Activated B cell treated with CpG ODN at 0.5 μM for 24 hours (primary cell): ENCODE measurements at regions not wholly inside any gene's neighbourhood (a gene's known extent, or its start where the extent isn't known, plus 50 kb on each side); places are given as distances from the start of the nearest gene placed in this dataset.
"Not testable (repeated sequence)": the region's sequence is repeated elsewhere in the genome, so short reads cannot be mapped to it uniquely, and the experiment has no call there.

Source experiments
- ATAC-seq: fragments of 200-7000 bp; cut with Tn5 transposase; one replicate; pipeline ENCODE4 v1.10.0; 2021; ENCODE audit warnings: low read depth, mild to moderate bottlenecking, moderate library complexity
- CTCF ChIA-PET: fragments of 350-600 bp; sonication (Branson Sonifier 250); formaldehyde crosslinking; loops from one replicate; lab custom pipeline; 2021; ENCODE audit warnings: antibody characterized with exemption; lab: Charles Lee
- POLR2A ChIA-PET: fragments of 350-600 bp; sonication (Branson Sonifier 250); formaldehyde crosslinking; loops from one replicate; lab custom pipeline; 2021; ENCODE audit warnings: antibody characterized with exemption; lab: Charles Lee
- DNase-seq: peaks from one replicate; pipeline ENCODE4 v3.0.0; 2022
- H3K27ac Mint-ChIP-seq: one replicate; pipeline ENCODE4 v1.8.0; 2020; ENCODE audit warnings: mixed read lengths
- H3K27me3 Mint-ChIP-seq: one replicate; pipeline ENCODE4 v1.8.0; 2021; ENCODE audit warnings: mixed read lengths
- H3K36me3 Mint-ChIP-seq: one replicate; pipeline ENCODE4 v1.8.0; 2021; ENCODE audit warnings: low read depth, mixed read lengths
- H3K4me1 Mint-ChIP-seq: one replicate; pipeline ENCODE4 v1.8.0; 2021; ENCODE audit warnings: mixed read lengths
- H3K4me3 Mint-ChIP-seq: one replicate; pipeline ENCODE4 v1.8.0; 2020; ENCODE audit warnings: mild to moderate bottlenecking, mixed read lengths
- H3K9me3 Mint-ChIP-seq: one replicate; pipeline ENCODE4 v1.8.0; 2020; ENCODE audit warnings: mixed read lengths
- intact Hi-C: fragments of 100-400 bp; cut with micrococcal nuclease; formaldehyde crosslinking; loops from one replicate; pipeline ENCODE4 v1.15.1; 2024
- TF ChIP-seq, protein P1 (sequence below): fragments of 200-600 bp; IDR thresholded peaks from one replicate; pipeline ENCODE4 v1.8.0; 2022; ENCODE audit warnings: antibody characterized with exemption, mild to moderate bottlenecking

GRCh38 chr2:63716146-63716545 is 125.5 kb upstream of the UGP2 start:
- Mint-ChIP-seq H3K4me1 (no peaks in the 10 kb centered on the region), H3K4me3 (no peak overlapping the region), H3K9me3 (no peaks in the 10 kb centered on the region), H3K36me3 (no peaks in the 10 kb centered on the region), H3K27me3 (no peaks in the 10 kb centered on the region), H3K27ac (no peak overlapping the region)
- ATAC-seq (no peak), DNase-seq (no peak)
- intact Hi-C loops, result no loop called here
- ChIA-PET CTCF (no interaction called here), POLR2A (no interaction called here)
- TF ChIP-seq, protein P1, sequence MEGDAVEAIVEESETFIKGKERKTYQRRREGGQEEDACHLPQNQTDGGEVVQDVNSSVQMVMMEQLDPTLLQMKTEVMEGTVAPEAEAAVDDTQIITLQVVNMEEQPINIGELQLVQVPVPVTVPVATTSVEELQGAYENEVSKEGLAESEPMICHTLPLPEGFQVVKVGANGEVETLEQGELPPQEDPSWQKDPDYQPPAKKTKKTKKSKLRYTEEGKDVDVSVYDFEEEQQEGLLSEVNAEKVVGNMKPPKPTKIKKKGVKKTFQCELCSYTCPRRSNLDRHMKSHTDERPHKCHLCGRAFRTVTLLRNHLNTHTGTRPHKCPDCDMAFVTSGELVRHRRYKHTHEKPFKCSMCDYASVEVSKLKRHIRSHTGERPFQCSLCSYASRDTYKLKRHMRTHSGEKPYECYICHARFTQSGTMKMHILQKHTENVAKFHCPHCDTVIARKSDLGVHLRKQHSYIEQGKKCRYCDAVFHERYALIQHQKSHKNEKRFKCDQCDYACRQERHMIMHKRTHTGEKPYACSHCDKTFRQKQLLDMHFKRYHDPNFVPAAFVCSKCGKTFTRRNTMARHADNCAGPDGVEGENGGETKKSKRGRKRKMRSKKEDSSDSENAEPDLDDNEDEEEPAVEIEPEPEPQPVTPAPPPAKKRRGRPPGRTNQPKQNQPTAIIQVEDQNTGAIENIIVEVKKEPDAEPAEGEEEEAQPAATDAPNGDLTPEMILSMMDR, result no peak

DNA sequence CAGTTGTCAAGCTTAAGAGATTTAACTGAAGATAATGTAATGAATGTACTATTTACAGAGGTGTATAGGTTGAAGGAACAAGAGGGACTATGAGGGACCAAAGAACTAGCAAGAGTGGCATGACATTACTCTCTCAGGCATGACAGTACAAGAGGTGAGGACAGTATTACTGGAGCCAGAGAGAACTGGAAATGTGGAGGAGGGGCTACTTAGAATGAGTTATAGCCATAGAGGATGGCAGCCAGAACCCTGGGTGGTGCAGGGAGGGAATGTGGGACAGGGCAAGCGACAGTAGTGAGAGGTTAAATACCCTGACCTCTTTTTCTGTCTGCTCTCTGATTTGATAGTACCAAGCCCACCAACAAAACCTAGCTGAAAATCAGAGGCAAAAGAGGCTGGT is 122.6 kb upstream of the UGP2 start:
- ChIA-PET CTCF (no interaction called here), POLR2A (no interaction called here)
- Mint-ChIP-seq H3K4me3 (no peak overlapping the region), H3K4me1 (no peaks in the 10 kb centered on the region), H3K27me3 (no peaks in the 10 kb centered on the region), H3K36me3 (no peaks in the 10 kb centered on the region), H3K9me3 (no peaks in the 10 kb centered on the region), H3K27ac (no peak overlapping the region)
- DNase-seq (no peak), ATAC-seq (no peak)
- TF ChIP-seq, protein P1, result no peak
- intact Hi-C loops, result no loop called here

DNA sequence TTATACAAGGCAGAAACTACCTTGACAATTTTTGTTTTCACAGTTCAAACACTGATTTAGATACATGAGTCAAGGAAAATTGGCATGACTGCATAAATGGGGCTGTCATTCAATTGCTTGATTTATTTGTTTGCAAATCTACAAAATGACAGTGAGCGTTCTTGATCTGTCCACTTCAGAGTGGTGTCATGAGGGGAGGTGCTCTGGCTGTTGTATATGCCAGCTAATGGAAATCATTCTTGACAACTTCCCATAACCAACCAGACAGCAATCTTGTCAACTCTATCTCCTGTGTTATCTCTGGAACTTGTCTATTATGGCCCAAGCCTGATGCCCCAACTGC is 120.6 kb upstream of the UGP2 start:
- Mint-ChIP-seq H3K4me1 (no peaks in the 10 kb centered on the region), H3K4me3 (no peak overlapping the region), H3K9me3 (peaks cover 3% of the 10 kb centered on the region), H3K27ac (no peak overlapping the region), H3K27me3 (no peaks in the 10 kb centered on the region), H3K36me3 (no peaks in the 10 kb centered on the region)
- ATAC-seq (no peak), DNase-seq (no peak)
- TF ChIP-seq, protein P1, result no peak
- intact Hi-C loops, result no loop called here
- ChIA-PET POLR2A (no interaction called here), CTCF (no interaction called here)

DNA sequence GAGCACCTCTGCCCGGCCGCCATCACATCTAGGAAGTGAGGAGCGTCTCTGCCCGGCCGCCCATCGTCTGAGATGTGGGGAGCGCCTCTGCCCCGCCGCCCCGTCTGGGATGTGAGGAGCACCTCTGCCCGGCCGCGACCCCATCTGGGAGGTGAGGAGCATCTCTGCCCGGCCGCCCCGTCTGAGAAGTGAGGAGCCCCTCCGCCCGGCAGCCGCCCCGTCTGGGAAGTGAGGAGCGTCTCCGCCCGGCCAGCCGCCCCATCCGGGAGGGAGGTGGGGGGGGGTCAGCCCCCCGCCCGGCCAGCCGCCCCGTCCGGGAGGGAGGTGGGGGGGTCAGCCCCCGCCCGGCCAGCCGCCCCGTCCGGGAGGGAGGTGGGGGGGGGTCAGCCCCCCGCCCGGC is 119.4 kb upstream of the UGP2 start:
- H3K27me3 Mint-ChIP-seq, H3K36me3 Mint-ChIP-seq, intact Hi-C loops, H3K9me3 Mint-ChIP-seq, DNase-seq, H3K4me1 Mint-ChIP-seq, POLR2A ChIA-PET, CTCF ChIA-PET, H3K27ac Mint-ChIP-seq, ATAC-seq, H3K4me3 Mint-ChIP-seq: not testable (repeated sequence)

DNA sequence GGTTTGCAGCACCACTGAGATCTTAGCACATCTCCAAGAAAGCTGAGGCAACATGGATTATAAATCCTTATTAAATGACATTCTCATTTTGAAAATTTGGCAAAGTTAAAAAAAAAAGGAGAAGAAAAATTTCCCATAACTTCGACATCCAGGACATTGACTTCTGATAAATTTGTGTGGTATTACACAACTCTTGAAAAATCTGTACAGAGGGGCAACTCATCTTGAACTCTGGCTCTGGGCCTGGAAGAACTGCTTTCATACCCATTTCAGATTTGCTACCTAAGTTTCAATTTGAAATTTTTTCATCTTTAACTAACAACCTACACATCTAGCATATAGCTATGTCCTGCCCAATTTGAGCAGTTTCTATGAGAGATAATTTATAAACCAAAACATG is 118.0 kb upstream of the UGP2 start:
- no peak overlapping the region for H3K27ac Mint-ChIP-seq
- CTCF ChIA-PET, result no interaction called here
- peaks cover 3% of the 10 kb centered on the region for H3K9me3 Mint-ChIP-seq
- intact Hi-C loops, result no loop called here
- TF ChIP-seq, protein P1, result no peak
- H3K4me1 Mint-ChIP-seq, result no peaks in the 10 kb centered on the region
- no peaks in the 10 kb centered on the region for H3K27me3 Mint-ChIP-seq
- DNase-seq (no peak), ATAC-seq (no peak)
- no peak overlapping the region for H3K4me3 Mint-ChIP-seq
- POLR2A ChIA-PET, result no interaction called here
- H3K36me3 Mint-ChIP-seq, result no peaks in the 10 kb centered on the region

DNA sequence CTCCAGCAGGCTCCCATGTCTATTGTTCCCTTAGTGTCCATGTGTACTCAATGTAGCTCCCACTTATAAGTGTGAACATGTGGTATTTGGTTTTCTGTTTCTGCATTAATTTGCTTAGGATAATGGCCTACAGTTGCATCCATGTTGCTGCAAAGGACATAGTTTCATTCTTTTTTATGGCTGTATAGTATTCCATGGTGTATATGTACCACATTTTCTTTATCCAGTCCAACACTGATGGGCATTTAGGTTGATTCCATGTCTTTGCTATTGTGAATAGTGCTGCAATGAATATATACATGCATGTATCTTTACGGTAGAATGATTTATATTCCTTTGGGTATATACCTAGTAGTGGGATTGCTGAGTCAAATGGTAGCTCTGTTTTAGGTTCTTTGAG is 116.5 kb upstream of the UGP2 start:
- POLR2A ChIA-PET, result not testable (repeated sequence)

More for the DNA sequence above, 116.5 kb upstream of the UGP2 start:
- CTCF ChIA-PET, H3K4me3 Mint-ChIP-seq, H3K9me3 Mint-ChIP-seq, H3K4me1 Mint-ChIP-seq, H3K36me3 Mint-ChIP-seq, H3K27me3 Mint-ChIP-seq, intact Hi-C loops, DNase-seq, H3K27ac Mint-ChIP-seq, ATAC-seq: not testable (repeated sequence)
